ENCODE measurements at regions not wholly inside any gene's neighbourhood (a gene's known extent, or its start where the extent isn't known, plus 50 kb on each side); places are given as distances from the start of the nearest gene placed in this dataset.

DNA sequence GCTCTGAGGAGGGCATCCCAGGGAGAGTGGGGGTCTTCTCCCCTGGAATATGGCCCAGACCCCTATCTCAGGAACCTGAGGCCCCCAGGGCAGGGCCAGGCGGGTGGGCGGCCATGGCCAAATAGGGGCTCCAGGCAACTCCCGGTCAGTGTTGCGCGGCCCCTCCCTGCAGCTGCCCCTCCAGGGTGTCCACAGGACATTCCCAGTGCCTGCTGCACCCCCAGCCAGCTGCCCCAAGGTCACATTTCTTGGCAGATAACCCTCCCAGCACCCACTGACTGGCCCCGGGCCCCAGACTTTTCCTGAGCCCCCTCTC lies 53.6 kb upstream of the EGFL7 start:
- TF ChIP-seq, protein P1, sequence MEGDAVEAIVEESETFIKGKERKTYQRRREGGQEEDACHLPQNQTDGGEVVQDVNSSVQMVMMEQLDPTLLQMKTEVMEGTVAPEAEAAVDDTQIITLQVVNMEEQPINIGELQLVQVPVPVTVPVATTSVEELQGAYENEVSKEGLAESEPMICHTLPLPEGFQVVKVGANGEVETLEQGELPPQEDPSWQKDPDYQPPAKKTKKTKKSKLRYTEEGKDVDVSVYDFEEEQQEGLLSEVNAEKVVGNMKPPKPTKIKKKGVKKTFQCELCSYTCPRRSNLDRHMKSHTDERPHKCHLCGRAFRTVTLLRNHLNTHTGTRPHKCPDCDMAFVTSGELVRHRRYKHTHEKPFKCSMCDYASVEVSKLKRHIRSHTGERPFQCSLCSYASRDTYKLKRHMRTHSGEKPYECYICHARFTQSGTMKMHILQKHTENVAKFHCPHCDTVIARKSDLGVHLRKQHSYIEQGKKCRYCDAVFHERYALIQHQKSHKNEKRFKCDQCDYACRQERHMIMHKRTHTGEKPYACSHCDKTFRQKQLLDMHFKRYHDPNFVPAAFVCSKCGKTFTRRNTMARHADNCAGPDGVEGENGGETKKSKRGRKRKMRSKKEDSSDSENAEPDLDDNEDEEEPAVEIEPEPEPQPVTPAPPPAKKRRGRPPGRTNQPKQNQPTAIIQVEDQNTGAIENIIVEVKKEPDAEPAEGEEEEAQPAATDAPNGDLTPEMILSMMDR (conservative IDR thresholded peaks at IDR 0.05 in 1 of 2, IDR thresholded peaks at IDR 0.05 in 1 of 2; ENCODE audit: extremely low read depth in 1 of 2, insufficient read depth in 1 of 2, low read depth in 1 of 2, low read length in 2 of 2), result no peak
- no peak for TF ChIP-seq EZH2 (IDR thresholded peaks at IDR 0.05; ENCODE audit: borderline replicate concordance, low read length)
